ENCODE measurements at regions not wholly inside any gene's neighbourhood (a gene's known extent, or its start where the extent isn't known, plus 50 kb on each side); places are given as distances from the start of the nearest gene placed in this dataset.
A peak's percentile ranks its signal among the peaks of the same experiment; 100 is the strongest.

GRCh38 chr3:88209356-88209755 lies 59.6 kb downstream of the C3orf38 start:
- DNase-seq, result no peak

GRCh38 chr3:88211096-88211890 lies 61.5 kb downstream of the C3orf38 start:
- no peak for DNase-seq

- DNase-seq, result peak; percentile 44
These were observed 69.5 kb downstream of the C3orf38 start for GRCh38 chr3:88219138-88219792.

- no peak for DNase-seq
These were observed 70.4 kb downstream of the C3orf38 start for GRCh38 chr3:88220126-88220525.

GRCh38 chr3:88221726-88222125 lies 72.0 kb downstream of the C3orf38 start:
- no peak for DNase-seq

- DNase-seq, result no peak
These were observed 72.6 kb downstream of the C3orf38 start for GRCh38 chr3:88222343-88222742.

GRCh38 chr3:88225326-88226008 lies 75.7 kb downstream of the C3orf38 start:
- no peak for DNase-seq

- DNase-seq, result no peak
These were observed 77.2 kb downstream of the C3orf38 start for GRCh38 chr3:88226910-88227309.

GRCh38 chr3:88230638-88231037 lies 80.9 kb downstream of the C3orf38 start:
- no peak for DNase-seq

- DNase-seq, result no peak
These were observed 81.4 kb downstream of the C3orf38 start for GRCh38 chr3:88231207-88231606.

GRCh38 chr3:88231632-88232031 lies 81.9 kb downstream of the C3orf38 start:
- DNase-seq, result no peak

- DNase-seq, result no peak
These were observed 85.3 kb downstream of the C3orf38 start for GRCh38 chr3:88235102-88235501.

- DNase-seq, result no peak
These were observed 90.1 kb downstream of the C3orf38 start for GRCh38 chr3:88239870-88240269.

GRCh38 chr3:88248658-88249057 lies 98.9 kb downstream of the C3orf38 start:
- no peak for DNase-seq

- no peak for DNase-seq
These were observed 109.3 kb downstream of the C3orf38 start for GRCh38 chr3:88259045-88259444.

- no peak for DNase-seq
These were observed 112.8 kb downstream of the C3orf38 start for GRCh38 chr3:88262527-88262926.

GRCh38 chr3:88263417-88264100 lies 113.8 kb downstream of the C3orf38 start:
- DNase-seq, result no peak

GRCh38 chr3:88267441-88267840 lies 117.7 kb downstream of the C3orf38 start:
- DNase-seq, result no peak

- DNase-seq, result no peak
These were observed 118.1 kb downstream of the C3orf38 start for GRCh38 chr3:88267847-88268246.

GRCh38 chr3:88280326-88280725 lies 130.6 kb downstream of the C3orf38 start:
- no peak for DNase-seq

- DNase-seq, result no peak
These were observed 132.9 kb downstream of the C3orf38 start for GRCh38 chr3:88282528-88283241.

- DNase-seq, result no peak
These were observed 133.5 kb downstream of the C3orf38 start for GRCh38 chr3:88283242-88283592.

- DNase-seq, result no peak
These were observed 141.7 kb downstream of the C3orf38 start for GRCh38 chr3:88291486-88291885.

Measured in activated CD4-positive, alpha-beta T cell treated with anti-CD3 and anti-CD28 coated beads, Interleukin-2, amount 50 U/mL, for 16 hours (primary cell).